GM04503 (cell line): ENCODE measurements at regions not wholly inside any gene's neighbourhood (a gene's known extent, or its start where the extent isn't known, plus 50 kb on each side); places are given as distances from the start of the nearest gene placed in this dataset.

Experiments
- DNase-seq: peaks from one replicate; pipeline ENCODE4 v3.0.0-alpha.2; 2012; ENCODE audit warnings: low read depth

DNA sequence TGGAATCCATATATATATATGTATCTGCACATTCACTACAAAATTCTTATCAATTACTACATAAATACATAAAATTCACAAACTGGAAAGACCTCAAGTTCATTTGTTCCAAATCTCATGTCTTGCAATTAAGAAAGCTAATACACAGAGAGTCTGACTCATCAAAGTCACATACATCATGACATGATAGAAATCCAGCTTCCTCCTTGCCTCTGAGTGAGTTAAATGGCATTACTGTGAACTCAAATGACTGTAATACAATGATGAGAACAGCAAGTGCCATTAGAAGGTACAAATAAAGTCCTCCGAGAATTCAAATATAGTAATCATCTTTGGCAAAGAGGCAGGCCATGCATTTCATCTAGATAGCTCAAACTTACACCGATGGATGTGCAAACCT is 55.1 kb upstream of the AGTR1 start:
- DNase-seq: no peak

DNA sequence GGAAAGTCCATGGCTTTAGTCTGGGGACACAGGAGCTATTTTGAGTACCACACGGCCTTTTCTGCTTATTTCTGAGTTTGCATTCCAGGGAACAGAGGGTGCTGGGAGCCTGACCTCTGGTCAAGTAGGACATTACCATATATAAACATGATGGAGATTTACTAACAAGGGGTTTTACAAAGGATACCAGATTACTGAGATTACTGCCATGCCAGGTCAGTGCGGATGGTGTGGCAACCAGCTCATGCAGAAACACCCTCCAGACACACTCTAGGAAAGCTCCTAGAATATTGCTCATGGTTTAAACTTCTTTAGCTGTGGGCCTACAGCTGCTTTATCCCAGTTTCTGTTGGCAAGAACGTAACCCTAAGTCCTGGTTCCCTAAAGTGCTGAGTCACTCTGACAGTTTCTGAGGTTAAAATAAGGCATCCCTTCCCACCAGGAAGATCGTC is 54.3 kb upstream of the AGTR1 start:
- DNase-seq: peak; percentile 65

DNA sequence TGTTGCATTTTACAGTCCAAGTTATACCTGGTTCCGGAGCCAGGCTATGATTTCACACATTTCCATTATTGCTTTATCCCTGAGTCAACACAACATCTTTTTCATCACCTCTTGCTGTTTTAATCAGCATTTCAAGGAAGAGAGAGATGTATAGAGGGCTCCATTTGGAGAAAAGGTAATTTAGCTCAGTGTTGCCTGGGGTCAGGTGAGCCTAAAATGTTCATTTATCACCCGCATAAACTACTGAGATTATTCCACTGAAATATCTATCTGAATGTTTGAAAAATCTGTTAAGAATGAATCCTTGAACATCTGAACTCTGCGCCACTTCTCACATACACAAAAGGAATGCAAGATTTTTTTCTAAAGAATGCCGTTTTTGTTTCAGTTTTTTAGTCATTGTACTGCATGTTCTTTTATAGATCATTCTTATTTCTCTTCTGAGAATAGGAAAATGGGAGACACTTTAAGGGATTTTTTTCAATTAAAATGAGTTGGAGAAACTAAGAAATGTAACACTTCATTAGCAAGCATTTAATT is 51.5 kb upstream of the AGTR1 start:
- DNase-seq: no peak
